Neural cell (in vitro differentiated cells): ENCODE measurements at regions not wholly inside any gene's neighbourhood (a gene's known extent, or its start where the extent isn't known, plus 50 kb on each side); places are given as distances from the start of the nearest gene placed in this dataset.

Experiments
- H2AFZ ChIP-seq: fragments of 200-600, 300-800 bp; sonication (generic), shearing (Covaris generic); 2 replicates; pipeline ENCODE4 v1.6.0; 2014; ENCODE audit warnings: low read depth, mild to moderate bottlenecking, antibody characterized with exemption, low read length, moderate library complexity
- H3F3A ChIP-seq: fragments of 200-600 bp; shearing (Covaris generic); 2 replicates; pipeline ENCODE4 v1.6.1; 2016; ENCODE audit warnings: mild to moderate bottlenecking, moderate library complexity, mixed read lengths, antibody characterized with exemption, low read length; ENCODE audit not compliant: insufficient read depth, poor library complexity, severe bottlenecking
- H3K27ac ChIP-seq: fragments of 200-600, 300-800 bp; sonication (generic), shearing (Covaris generic); 2 replicates; pipeline ENCODE4 v1.5.1; 2014; ENCODE audit warnings: mild to moderate bottlenecking, low read length, moderate library complexity
- H3K27me3 ChIP-seq: fragments of 300-800, 200-600 bp; sonication (generic), shearing (Covaris generic); 2 replicates; pipeline ENCODE4 v1.6.0; 2014; ENCODE audit warnings: mild to moderate bottlenecking, low read depth, low read length, moderate library complexity; ENCODE audit not compliant: insufficient read depth
- H3K36me3 ChIP-seq: fragments of 300-800, 200-600 bp; sonication (generic), shearing (Covaris generic); 2 replicates; pipeline ENCODE4 v1.5.1; 2014; ENCODE audit warnings: mild to moderate bottlenecking, antibody characterized with exemption, low read length, moderate library complexity; ENCODE audit not compliant: insufficient read depth
- H3K4me2 ChIP-seq: fragments of 300-800, 200-600 bp; sonication (generic), shearing (Covaris generic); 2 replicates; pipeline ENCODE4 v1.6.0; 2014; ENCODE audit warnings: mild to moderate bottlenecking, low read length
- H3K4me3 ChIP-seq: fragments of 300-800, 200-600 bp; sonication (generic), shearing (Covaris generic); 2 replicates; pipeline ENCODE4 v1.5.1; 2014; ENCODE audit warnings: mild to moderate bottlenecking, low read length, moderate library complexity
- H3K79me2 ChIP-seq: fragments of 200-600 bp; shearing (Covaris generic); replicated peaks from 2 replicates; pipeline ENCODE4 v1.6.0; 2014; ENCODE audit warnings: mild to moderate bottlenecking, low read length, moderate library complexity; ENCODE audit not compliant: insufficient read depth
- H3K9ac ChIP-seq: fragments of 300-800, 200-600 bp; sonication (generic), shearing (Covaris generic); 2 replicates; pipeline ENCODE4 v1.6.1; 2016; ENCODE audit warnings: mild to moderate bottlenecking, low read length, mixed read lengths
- H3K9me2 ChIP-seq: fragments of 200-600 bp; shearing (Covaris generic); 2 replicates; pipeline ENCODE4 v1.6.1; 2016; ENCODE audit warnings: mild to moderate bottlenecking, low read length, mixed read lengths; ENCODE audit not compliant: insufficient read depth
- H3K9me3 ChIP-seq: fragments of 200-600, 300-800 bp; sonication (generic), shearing (Covaris generic); 2 replicates; pipeline ENCODE4 v1.6.1; 2016; ENCODE audit warnings: mild to moderate bottlenecking, mixed run types, low read length, moderate library complexity, mixed read lengths
- H4K20me1 ChIP-seq: fragments of 200-600 bp; shearing (Covaris generic); 2 replicates; pipeline ENCODE4 v1.6.1; 2016; ENCODE audit warnings: mild to moderate bottlenecking, mixed run types; ENCODE audit not compliant: insufficient read depth
- CTCF ChIP-seq: fragments of 450-650 bp; IDR thresholded peaks from 2 replicates; pipeline ENCODE4 v1.5.1; 2014; ENCODE audit warnings: antibody characterized with exemption, mild to moderate bottlenecking, moderate library complexity; ENCODE audit not compliant: poor library complexity, severe bottlenecking
- EP300 ChIP-seq: fragments of 450-650 bp; conservative IDR thresholded peaks from 2 replicates; pipeline ENCODE4 v1.6.1; 2014; ENCODE audit warnings: antibody characterized with exemption, mild to moderate bottlenecking, moderate library complexity; ENCODE audit not compliant: poor library complexity, severe bottlenecking
- EZH2 ChIP-seq: fragments of 200-600, 300-800 bp; shearing (Covaris generic), sonication (generic); IDR thresholded peaks from 2 replicates; pipeline ENCODE4 v1.6.1; 2014; ENCODE audit warnings: antibody characterized with exemption, low read length, borderline replicate concordance, mild to moderate bottlenecking; ENCODE audit not compliant: insufficient read depth, poor library complexity, severe bottlenecking
- MXI1 ChIP-seq: fragments of 450-650 bp; conservative IDR thresholded peaks from 2 replicates; pipeline ENCODE4 v1.6.1; 2014; ENCODE audit warnings: antibody characterized with exemption, mild to moderate bottlenecking; ENCODE audit not compliant: poor library complexity, severe bottlenecking
- POLR2AphosphoS5 ChIP-seq: IDR thresholded peaks from 2 replicates; pipeline ENCODE4 v1.6.1; 2012
- RAD21 ChIP-seq: fragments of 450-650 bp; conservative IDR thresholded peaks from 2 replicates; pipeline ENCODE4 v1.6.1; 2014; ENCODE audit warnings: antibody characterized with exemption, mild to moderate bottlenecking, moderate library complexity
- REST ChIP-seq: IDR thresholded peaks from 2 replicates; pipeline ENCODE4 v1.6.1; 2012; ENCODE audit warnings: borderline replicate concordance
- SMC3 ChIP-seq: fragments of 450-650 bp; conservative IDR thresholded peaks from 2 replicates; pipeline ENCODE4 v1.6.1; 2014; ENCODE audit warnings: antibody characterized with exemption, mild to moderate bottlenecking, moderate library complexity; ENCODE audit not compliant: poor library complexity
- TAF1 ChIP-seq: IDR thresholded peaks from 2 replicates; pipeline ENCODE4 v1.6.1; 2012; ENCODE audit warnings: low read depth

DNA sequence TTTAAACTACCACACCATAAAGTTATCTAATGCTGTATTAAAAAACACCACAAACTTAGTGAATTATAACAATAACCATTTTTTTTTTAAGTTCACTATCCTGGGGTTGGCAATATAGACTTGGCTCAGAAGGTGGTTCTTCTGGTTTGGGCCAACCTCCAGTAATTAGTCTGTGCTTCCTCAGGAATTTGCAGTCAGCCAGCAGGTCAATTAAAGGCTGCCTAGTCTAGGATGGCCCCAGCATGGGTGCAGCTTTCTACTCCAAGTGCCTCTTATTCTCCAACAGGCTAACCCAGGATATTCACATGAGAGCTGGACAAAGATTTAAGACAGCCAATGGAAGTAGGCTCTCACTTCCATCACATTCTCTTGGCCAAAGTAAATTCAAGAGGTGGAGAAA lies 379.1 kb upstream of the FIGN start:
- Histone ChIP-seq H3K27ac (no peak overlapping the region), H3K4me3 (no peak overlapping the region), H2AFZ (no peak overlapping the region), H3K9me2 (no peaks in the 10 kb centered on the region), H3K4me2 (no peak overlapping the region), H3F3A (no peaks in the 10 kb centered on the region), H3K9ac (no peak overlapping the region), H3K79me2 (no peaks in the 10 kb centered on the region), H3K36me3 (no peaks in the 10 kb centered on the region), H3K9me3 (no peaks in the 10 kb centered on the region), H3K27me3 (no peaks in the 10 kb centered on the region), H4K20me1 (no peaks in the 10 kb centered on the region)
- TF ChIP-seq REST (no peak), RAD21 (no peak), EP300 (no peak), TAF1 (no peak), MXI1 (no peak), EZH2 (no peak), CTCF (no peak), POLR2AphosphoS5 (no peak), SMC3 (no peak)

DNA sequence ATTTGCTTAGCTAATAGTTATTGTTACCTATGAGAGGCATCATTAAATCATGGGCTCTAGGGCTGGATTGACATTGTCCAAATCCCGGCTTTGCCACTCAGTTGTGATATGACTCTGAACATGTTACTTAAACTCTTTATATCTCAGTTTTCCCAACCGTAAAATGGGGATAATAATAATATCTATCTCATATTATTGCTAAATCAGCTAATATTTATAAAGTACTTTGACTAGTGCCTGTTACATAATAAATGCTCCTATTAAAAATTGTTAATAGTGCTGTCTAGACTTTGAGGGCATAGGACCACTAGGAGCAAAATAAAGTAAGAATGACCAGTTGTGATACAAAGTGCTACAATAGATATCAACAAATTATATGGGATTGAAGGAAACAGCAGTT lies 376.3 kb upstream of the FIGN start:
- no peak overlapping the region for H3K27ac ChIP-seq
- H3K27me3 ChIP-seq = no peaks in the 10 kb centered on the region
- H3K79me2 ChIP-seq = no peaks in the 10 kb centered on the region
- H4K20me1 ChIP-seq = no peaks in the 10 kb centered on the region
- no peak overlapping the region for H3K4me2 ChIP-seq
- no peak overlapping the region for H3K9ac ChIP-seq
- H3K36me3 ChIP-seq = no peaks in the 10 kb centered on the region
- TF ChIP-seq MXI1 (no peak), SMC3 (no peak), EP300 (no peak)
- H3K4me3 ChIP-seq = no peak overlapping the region
- H3K9me3 ChIP-seq = no peaks in the 10 kb centered on the region
- H2AFZ ChIP-seq = no peak overlapping the region
- no peaks in the 10 kb centered on the region for H3F3A ChIP-seq
- H3K9me2 ChIP-seq = no peaks in the 10 kb centered on the region

- TF ChIP-seq TAF1 (no peak), EP300 (no peak), SMC3 (no peak), RAD21 (no peak), CTCF (no peak), POLR2AphosphoS5 (no peak), REST (no peak), EZH2 (no peak), MXI1 (no peak)
- no peaks in the 10 kb centered on the region for H3K36me3 ChIP-seq
- H3K9me2 ChIP-seq = no peaks in the 10 kb centered on the region
- no peak overlapping the region for H3K4me3 ChIP-seq
- H3K27ac ChIP-seq = no peak overlapping the region
- H3K4me2 ChIP-seq = no peak overlapping the region
- H3K27me3 ChIP-seq = no peaks in the 10 kb centered on the region
- no peak overlapping the region for H3K9ac ChIP-seq
- no peaks in the 10 kb centered on the region for H3F3A ChIP-seq
- H4K20me1 ChIP-seq = no peaks in the 10 kb centered on the region
- H3K79me2 ChIP-seq = no peaks in the 10 kb centered on the region
- H2AFZ ChIP-seq = no peak overlapping the region
- H3K9me3 ChIP-seq = no peaks in the 10 kb centered on the region
Observed at GRCh38 chr2:164110515-164110914, 374.7 kb upstream of the FIGN start.
